ENCODE measurements at regions not wholly inside any gene's neighbourhood (a gene's known extent, or its start where the extent isn't known, plus 50 kb on each side); places are given as distances from the start of the nearest gene placed in this dataset.

DNA sequence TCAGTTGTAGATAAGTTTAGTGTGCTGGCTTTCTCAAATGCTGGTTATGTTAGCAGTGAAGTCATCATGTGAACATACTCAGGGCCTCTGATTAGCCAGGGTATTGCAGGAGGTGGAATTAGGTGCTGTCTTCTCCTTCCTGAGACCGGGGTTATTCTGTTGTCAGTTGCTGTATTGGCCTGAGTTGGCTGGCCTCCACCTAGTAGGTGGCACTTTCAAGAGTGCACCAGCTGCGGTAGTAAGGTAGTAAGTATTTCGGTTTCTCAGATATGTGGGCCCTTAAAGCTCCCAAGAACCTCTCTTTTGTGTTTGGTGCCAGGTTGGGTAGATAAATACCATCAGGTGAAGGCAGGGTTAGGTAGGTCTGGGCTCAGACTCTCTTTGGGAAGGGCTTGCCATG lies 1430.5 kb upstream of the CELF4 start:
- TF ChIP-seq, protein P1, sequence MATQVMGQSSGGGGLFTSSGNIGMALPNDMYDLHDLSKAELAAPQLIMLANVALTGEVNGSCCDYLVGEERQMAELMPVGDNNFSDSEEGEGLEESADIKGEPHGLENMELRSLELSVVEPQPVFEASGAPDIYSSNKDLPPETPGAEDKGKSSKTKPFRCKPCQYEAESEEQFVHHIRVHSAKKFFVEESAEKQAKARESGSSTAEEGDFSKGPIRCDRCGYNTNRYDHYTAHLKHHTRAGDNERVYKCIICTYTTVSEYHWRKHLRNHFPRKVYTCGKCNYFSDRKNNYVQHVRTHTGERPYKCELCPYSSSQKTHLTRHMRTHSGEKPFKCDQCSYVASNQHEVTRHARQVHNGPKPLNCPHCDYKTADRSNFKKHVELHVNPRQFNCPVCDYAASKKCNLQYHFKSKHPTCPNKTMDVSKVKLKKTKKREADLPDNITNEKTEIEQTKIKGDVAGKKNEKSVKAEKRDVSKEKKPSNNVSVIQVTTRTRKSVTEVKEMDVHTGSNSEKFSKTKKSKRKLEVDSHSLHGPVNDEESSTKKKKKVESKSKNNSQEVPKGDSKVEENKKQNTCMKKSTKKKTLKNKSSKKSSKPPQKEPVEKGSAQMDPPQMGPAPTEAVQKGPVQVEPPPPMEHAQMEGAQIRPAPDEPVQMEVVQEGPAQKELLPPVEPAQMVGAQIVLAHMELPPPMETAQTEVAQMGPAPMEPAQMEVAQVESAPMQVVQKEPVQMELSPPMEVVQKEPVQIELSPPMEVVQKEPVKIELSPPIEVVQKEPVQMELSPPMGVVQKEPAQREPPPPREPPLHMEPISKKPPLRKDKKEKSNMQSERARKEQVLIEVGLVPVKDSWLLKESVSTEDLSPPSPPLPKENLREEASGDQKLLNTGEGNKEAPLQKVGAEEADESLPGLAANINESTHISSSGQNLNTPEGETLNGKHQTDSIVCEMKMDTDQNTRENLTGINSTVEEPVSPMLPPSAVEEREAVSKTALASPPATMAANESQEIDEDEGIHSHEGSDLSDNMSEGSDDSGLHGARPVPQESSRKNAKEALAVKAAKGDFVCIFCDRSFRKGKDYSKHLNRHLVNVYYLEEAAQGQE (IDR thresholded peaks at IDR 0.05; ENCODE audit: insufficient read depth in 1 of 2, low read depth in 2 of 2, low read length in 2 of 2), result no peak
- TF ChIP-seq POLR2AphosphoS5 (IDR thresholded peaks at IDR 0.05; ENCODE audit: low read depth, low read length) (no peak), SIN3A (IDR thresholded peaks at IDR 0.05; ENCODE audit: borderline replicate concordance, insufficient read depth, low read length) (no peak)

All from PFSK-1 (cell line).